ENCODE measurements at regions not wholly inside any gene's neighbourhood (a gene's known extent, or its start where the extent isn't known, plus 50 kb on each side); places are given as distances from the start of the nearest gene placed in this dataset.

- in situ Hi-C loops (cut with MboI; ENCODE audit: low pct_unique_long_range_greater_than_20kb, low sequenced_read_pairs, unreplicated experiment), result no loop called here
- TF ChIP-seq CTCF (IDR thresholded peaks at IDR 0.05; ENCODE audit: extremely low read depth, insufficient read depth, missing control alignments), result no peak
- DNase-seq (ENCODE audit: low spot score), result no peak
Observed at GRCh38 chr2:100666996-100667395, 104.2 kb downstream of the PDCL3 start.

GRCh38 chr2:100667801-100668200 lies 105.0 kb downstream of the PDCL3 start:
- in situ Hi-C loops (cut with MboI; ENCODE audit: low pct_unique_long_range_greater_than_20kb, low sequenced_read_pairs, unreplicated experiment), result no loop called here
- DNase-seq (ENCODE audit: low spot score), result no peak
- TF ChIP-seq CTCF (IDR thresholded peaks at IDR 0.05; ENCODE audit: extremely low read depth, insufficient read depth, missing control alignments), result no peak

- in situ Hi-C loops (cut with MboI; ENCODE audit: low pct_unique_long_range_greater_than_20kb, low sequenced_read_pairs, unreplicated experiment), result no loop called here
Observed at GRCh38 chr2:100670232-100670631, 107.4 kb downstream of the PDCL3 start.

DNA sequence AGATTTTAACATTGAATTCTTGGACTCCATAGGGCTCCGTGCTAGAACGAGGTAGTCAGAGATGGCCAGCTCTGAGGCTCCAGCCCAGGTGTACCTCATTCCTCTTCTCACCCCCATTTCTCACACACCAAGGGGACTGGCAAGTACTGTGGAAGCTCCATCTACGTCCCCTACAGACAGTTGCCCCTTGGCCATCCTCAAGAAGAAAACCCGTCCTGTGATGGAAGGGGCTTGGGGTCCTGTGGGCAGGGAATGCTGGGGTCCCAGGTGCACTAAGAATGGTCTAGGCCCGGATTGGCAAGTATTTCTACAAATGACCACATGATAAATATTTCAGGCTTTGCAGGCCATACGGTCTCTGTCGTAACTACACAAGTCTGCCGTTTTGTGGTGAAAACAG lies 110.3 kb downstream of the PDCL3 start:
- TF ChIP-seq CTCF (IDR thresholded peaks at IDR 0.05; ENCODE audit: extremely low read depth, insufficient read depth, missing control alignments), result no peak
- in situ Hi-C loops (cut with MboI; ENCODE audit: low pct_unique_long_range_greater_than_20kb, low sequenced_read_pairs, unreplicated experiment), result no loop called here
- DNase-seq (ENCODE audit: low spot score), result no peak

More at GRCh38 chr2:100670232-100670631, 107.4 kb downstream of the PDCL3 start:
- TF ChIP-seq CTCF (IDR thresholded peaks at IDR 0.05; ENCODE audit: extremely low read depth, insufficient read depth, missing control alignments), result no peak
- DNase-seq (ENCODE audit: low spot score), result no peak

DNA sequence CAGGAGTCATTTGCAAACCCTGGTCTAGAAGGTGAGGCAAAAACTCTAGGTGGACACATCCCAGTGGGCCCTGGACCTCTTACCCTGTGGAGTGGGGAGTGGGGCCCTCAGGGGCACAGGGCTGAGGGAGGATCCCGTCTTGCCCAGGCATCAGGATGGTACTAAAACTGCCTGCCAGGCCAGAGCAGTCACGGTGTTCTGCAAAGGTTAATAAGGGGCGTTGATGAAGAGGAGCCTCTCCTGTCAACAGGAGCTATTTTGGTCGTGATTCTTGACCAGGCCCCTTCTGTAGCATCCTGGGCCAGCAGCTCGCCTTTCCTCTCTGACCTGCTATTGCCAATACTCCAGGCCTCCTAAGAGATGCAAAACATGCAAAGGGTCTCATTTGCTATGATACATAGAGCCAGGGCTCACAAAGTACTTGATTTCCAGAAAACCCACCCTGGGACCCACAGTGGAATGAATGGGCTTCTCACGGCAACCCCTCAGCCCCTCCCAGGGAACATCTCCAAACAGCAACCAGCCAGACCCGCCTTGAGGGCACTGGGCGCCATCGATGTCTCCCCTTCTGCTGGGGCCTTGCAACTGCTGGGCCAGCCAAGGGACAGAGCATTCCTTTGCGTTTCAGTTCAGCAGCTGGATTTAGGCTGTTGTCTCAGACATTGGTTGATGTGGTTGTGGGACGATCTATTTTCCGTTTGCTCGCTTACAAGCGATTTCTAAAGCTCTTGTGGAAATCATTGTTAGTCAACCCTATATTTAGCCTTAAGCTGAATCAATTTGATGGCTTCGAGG lies 111.1 kb downstream of the PDCL3 start:
- in situ Hi-C loops (cut with MboI; ENCODE audit: low pct_unique_long_range_greater_than_20kb, low sequenced_read_pairs, unreplicated experiment), result no loop called here

DNA sequence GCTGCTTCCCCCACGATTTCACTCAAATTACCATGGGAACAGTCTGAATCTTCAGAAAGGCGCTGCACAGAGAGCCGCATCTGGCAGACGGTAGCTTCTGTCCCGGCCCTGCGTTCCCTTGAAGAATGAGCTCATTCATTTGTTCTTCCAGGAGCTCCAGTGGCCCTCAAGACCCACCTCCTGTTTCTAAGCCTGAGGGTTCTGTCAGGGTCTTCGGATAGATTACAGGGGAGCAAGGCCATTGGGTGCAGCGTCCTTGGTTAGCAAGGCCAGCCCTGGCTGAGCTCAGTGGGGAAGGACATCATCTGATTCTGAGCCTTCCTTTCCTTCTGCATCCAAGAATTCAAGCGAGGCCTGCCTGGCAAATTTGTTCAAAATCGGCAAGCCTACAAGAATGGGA lies 111.9 kb downstream of the PDCL3 start:
- in situ Hi-C loops (cut with MboI; ENCODE audit: low pct_unique_long_range_greater_than_20kb, low sequenced_read_pairs, unreplicated experiment), result no loop called here
- DNase-seq (ENCODE audit: low spot score), result no peak
- TF ChIP-seq CTCF (IDR thresholded peaks at IDR 0.05; ENCODE audit: extremely low read depth, insufficient read depth, missing control alignments), result no peak

More for the DNA sequence above, 111.1 kb downstream of the PDCL3 start:
- no peak for TF ChIP-seq CTCF (IDR thresholded peaks at IDR 0.05; ENCODE audit: extremely low read depth, insufficient read depth, missing control alignments)
- DNase-seq (ENCODE audit: low spot score), result no peak
